HepG2 (cell line): ENCODE measurements at regions not wholly inside any gene's neighbourhood (a gene's known extent, or its start where the extent isn't known, plus 50 kb on each side); places are given as distances from the start of the nearest gene placed in this dataset.

Experiments used
- ATAC-seq: fragments of 200-7000 bp; cut with Tn5 transposase; 3 replicates; pipeline ENCODE4 v1.9.1; 2020; ENCODE audit warnings: mild to moderate bottlenecking, moderate library complexity
- BruUV-seq: library from RNA; stranded (reverse); fragments of 400-500 nt; replicated peaks from 2 replicates; lab custom pipeline; 2021; lab: Mats Ljungman, UMichigan
- CTCF ChIA-PET: fragments of 300-600 bp; formaldehyde crosslinking; extraction: SDS; loops from one replicate; lab custom pipeline; 2021; ENCODE audit warnings: low total read pairs, inconsistent platforms, low intra/inter-chr PET ratio; lab: Yijun Ruan, JAX
- POLR2A ChIA-PET: fragments of 350-600 bp; sonication (Branson Sonifier 250); formaldehyde crosslinking; loops from one replicate; lab custom pipeline; 2020; ENCODE audit warnings: antibody characterized with exemption, inconsistent platforms; lab: Yijun Ruan, JAX
- DNase-seq: peaks from one replicate; pipeline ENCODE4 v3.0.0-alpha.2; 2015; ENCODE audit warnings: low spot score
- FAIRE-seq: peaks from 3 replicates; lab custom pipeline; 2011; peaks lifted over from hg19 to GRCh38; lab: Jason Lieb, UNC
- H2AFZ ChIP-seq: one replicate; pipeline ENCODE4 v1.6.1; 2011; ENCODE audit warnings: low read length, inconsistent platforms
- H3K27ac ChIP-seq: fragments of 300-600 bp; 3 replicates; pipeline ENCODE4 v1.8.0; 2011; ENCODE audit warnings: mixed run types, mild to moderate bottlenecking, mixed read lengths, low read length, inconsistent platforms; ENCODE audit not compliant: insufficient read depth; ENCODE audit errors: extremely low read length
- H3K27me3 ChIP-seq, 2 experiments: fragments of 200-600 bp in 1 of 2; 2 replicates in 1 of 2; 3 replicates in 1 of 2; pipeline versions ENCODE4 v1.6.0 to v1.8.0; 2011; ENCODE audit warnings: low read length in 2 of 2, mild to moderate bottlenecking in 2 of 2, moderate library complexity in 2 of 2, inconsistent platforms in 1 of 2; ENCODE audit not compliant: insufficient read depth in 2 of 2, control insufficient read depth in 1 of 2
- H3K36me3 ChIP-seq, 2 experiments: fragments of 200-600 bp in 1 of 2; replicated peaks in 1 of 2; 2 replicates in 1 of 2; 3 replicates in 1 of 2; pipeline versions ENCODE4 v1.5.1 to v1.8.0; 2011; ENCODE audit warnings: low read length in 2 of 2, inconsistent platforms in 1 of 2; ENCODE audit not compliant: insufficient read depth in 2 of 2, control insufficient read depth in 1 of 2
- H3K4me1 ChIP-seq: 2 replicates; pipeline ENCODE4 v1.5.1; 2012; ENCODE audit warnings: low read length, inconsistent platforms; ENCODE audit not compliant: insufficient read depth
- H3K4me2 ChIP-seq: 2 replicates; pipeline ENCODE4 v1.6.0; 2011; ENCODE audit warnings: low read depth, low read length, inconsistent platforms
- H3K4me3 ChIP-seq, 3 experiments: fragments of 200-600 bp in 1 of 3; sonication (generic), shearing (Covaris generic) in 1 of 3; replicated peaks in 1 of 3; 2 replicates each; pipeline ENCODE4 v1.5.1; 2011 to 2016; ENCODE audit warnings: low read length in 3 of 3, inconsistent platforms in 2 of 3, low read depth in 2 of 3, mild to moderate bottlenecking in 2 of 3, control low read depth in 1 of 3, mixed read lengths in 1 of 3; ENCODE audit not compliant: insufficient read depth in 1 of 3
- H3K79me2 ChIP-seq: one replicate; pipeline ENCODE4 v1.6.1; 2011; ENCODE audit warnings: low read length, inconsistent platforms; ENCODE audit not compliant: insufficient read depth
- H3K9ac ChIP-seq: 2 replicates; pipeline ENCODE4 v1.6.0; 2011; ENCODE audit warnings: mild to moderate bottlenecking, low read depth, low read length, inconsistent platforms; ENCODE audit not compliant: insufficient read depth
- H3K9me3 ChIP-seq: 2 replicates; pipeline ENCODE4 v1.5.1; 2012; ENCODE audit warnings: mild to moderate bottlenecking, low read length
- H4K20me1 ChIP-seq: 2 replicates; pipeline ENCODE4 v1.6.0; 2011; ENCODE audit warnings: inconsistent platforms, mild to moderate bottlenecking, low read length, moderate library complexity; ENCODE audit not compliant: insufficient read depth
- ARHGAP35 ChIP-seq: sonication (generic); formaldehyde crosslinking; IDR thresholded peaks from 2 replicates; pipeline ENCODE4 v1.9.0; 2022; ENCODE audit warnings: mild to moderate bottlenecking, inconsistent platforms, moderate library complexity, missing genetic modification reagents, borderline replicate concordance
- ERF ChIP-seq: IDR thresholded peaks from 2 replicates; pipeline ENCODE4 v1.6.1; 2018; ENCODE audit warnings: missing biosample characterization, missing genetic modification reagents
- GFI1 ChIP-seq: sonication (generic); formaldehyde crosslinking; IDR thresholded peaks from 2 replicates; pipeline ENCODE4 v1.5.0; 2020; ENCODE audit warnings: missing genetic modification reagents, mild to moderate bottlenecking, borderline replicate concordance
- GLI4 ChIP-seq: sonication (generic); formaldehyde crosslinking; IDR thresholded peaks from 2 replicates; pipeline ENCODE4 v1.5.1; 2020; ENCODE audit warnings: missing genetic modification reagents, mild to moderate bottlenecking, moderate library complexity, borderline replicate concordance
- JDP2 ChIP-seq: sonication (generic); formaldehyde crosslinking; IDR thresholded peaks from 2 replicates; pipeline ENCODE4 v1.8.1; 2022; ENCODE audit warnings: missing genetic modification reagents, borderline replicate concordance
- MED1 ChIP-seq: sonication (generic); formaldehyde crosslinking; IDR thresholded peaks from 2 replicates; pipeline ENCODE4 v1.4.0; 2020; ENCODE audit warnings: missing genetic modification reagents
- MIXL1 ChIP-seq: IDR thresholded peaks from 2 replicates; pipeline ENCODE4 v1.6.1; 2016
- PRDM10 ChIP-seq: sonication (generic); formaldehyde crosslinking; IDR thresholded peaks from 2 replicates; pipeline ENCODE4 v1.4.0; 2020; ENCODE audit warnings: low read depth, missing genetic modification reagents
- SATB2 ChIP-seq: sonication (generic); formaldehyde crosslinking; IDR thresholded peaks from 2 replicates; pipeline ENCODE4 v1.5.0; 2020; ENCODE audit warnings: missing genetic modification reagents
- SRY ChIP-seq: sonication (generic); formaldehyde crosslinking; IDR thresholded peaks from 2 replicates; pipeline ENCODE4 v1.8.0; 2022; ENCODE audit warnings: mild to moderate bottlenecking, missing genetic modification reagents
- YEATS4 ChIP-seq: sonication (generic); formaldehyde crosslinking; IDR thresholded peaks from 2 replicates; pipeline ENCODE4 v1.4.0; 2020; ENCODE audit warnings: missing genetic modification reagents, borderline replicate concordance
- ZBTB7A ChIP-seq: sonication (generic); formaldehyde crosslinking; IDR thresholded peaks from 2 replicates; pipeline ENCODE4 v1.8.0; 2022; ENCODE audit warnings: mild to moderate bottlenecking, missing genetic modification reagents
- ZNF569 ChIP-seq: sonication (generic); formaldehyde crosslinking; IDR thresholded peaks from 2 replicates; pipeline ENCODE4 v1.5.0; 2020; ENCODE audit warnings: mild to moderate bottlenecking, missing genetic modification reagents, moderate library complexity, borderline replicate concordance
- ZNF570 ChIP-seq: sonication (generic); formaldehyde crosslinking; IDR thresholded peaks from 2 replicates; pipeline ENCODE4 v1.4.0; 2020; ENCODE audit warnings: mild to moderate bottlenecking, missing genetic modification reagents, borderline replicate concordance
- ZNF639 ChIP-seq: conservative IDR thresholded peaks from 2 replicates; pipeline ENCODE4 v1.6.1; 2018; ENCODE audit warnings: missing genetic modification reagents
- WGBS: methylation state at CpG from one replicate; pipeline ENCODE4 v1.1.6; 2017; ENCODE audit warnings: low lambda C conversion rate; 5-methylcytosine and 5-hydroxymethylcytosine counted together
- in situ Hi-C: cut with HindIII; loops from 2 replicates; pipeline ENCODE4 v1.10.0; 2017; ENCODE audit warnings: low pct_unique_long_range_greater_than_20kb; ENCODE audit not compliant: extremely low pct_ligation_motif_present
- intact Hi-C: fragments of 100-400 bp; cut with micrococcal nuclease; formaldehyde crosslinking; loops from one replicate; pipeline ENCODE4 v1.10.0; 2022; ENCODE audit not compliant: unreplicated experiment
- TF ChIP-seq, protein P1 (sequence below): sonication (generic); formaldehyde crosslinking; IDR thresholded peaks from 2 replicates; pipeline ENCODE4 v1.4.0; 2020; ENCODE audit warnings: mild to moderate bottlenecking, missing genetic modification reagents
- TF ChIP-seq, protein P2 (sequence below): sonication (generic); formaldehyde crosslinking; IDR thresholded peaks from 2 replicates; pipeline ENCODE4 v1.5.0; 2020; ENCODE audit warnings: mild to moderate bottlenecking, missing genetic modification reagents, borderline replicate concordance

DNA sequence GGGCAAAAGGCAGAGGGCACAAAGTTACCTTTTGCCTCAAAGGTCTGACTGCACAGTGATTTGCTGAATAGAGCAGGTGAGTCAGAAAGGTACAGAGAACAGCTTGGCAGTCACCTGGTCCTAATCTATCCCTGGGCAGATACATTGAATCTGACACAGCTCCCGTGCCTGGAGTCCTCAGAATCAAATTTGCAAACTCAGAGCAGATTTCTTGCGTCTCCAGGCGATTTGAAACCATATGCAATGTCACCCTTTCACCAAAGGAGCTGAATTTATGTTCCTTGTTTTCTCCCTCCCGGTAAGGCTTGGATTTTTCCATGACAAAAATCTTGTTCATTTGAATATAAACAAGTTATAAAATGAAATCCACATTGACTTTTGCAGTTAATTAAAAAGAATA, 81.6 kb upstream of the SNAP25 start (continued):
- no peak for TF ChIP-seq SRY
- TF ChIP-seq, protein P1, sequence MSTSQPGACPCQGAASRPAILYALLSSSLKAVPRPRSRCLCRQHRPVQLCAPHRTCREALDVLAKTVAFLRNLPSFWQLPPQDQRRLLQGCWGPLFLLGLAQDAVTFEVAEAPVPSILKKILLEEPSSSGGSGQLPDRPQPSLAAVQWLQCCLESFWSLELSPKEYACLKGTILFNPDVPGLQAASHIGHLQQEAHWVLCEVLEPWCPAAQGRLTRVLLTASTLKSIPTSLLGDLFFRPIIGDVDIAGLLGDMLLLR (CRISPR knock-in tag): no peak
- no peak for TF ChIP-seq ZNF639 (CRISPR knock-in tag)
- TF ChIP-seq MIXL1 (CRISPR knock-in tag): no peak
- TF ChIP-seq JDP2 (CRISPR knock-in tag): no peak
- no peak for TF ChIP-seq SATB2 (CRISPR knock-in tag)
- no peak for TF ChIP-seq ZNF569 (CRISPR knock-in tag)
- no peak for TF ChIP-seq ZNF570 (CRISPR knock-in tag)
- TF ChIP-seq, all 625 proteins: peak for 0

DNA sequence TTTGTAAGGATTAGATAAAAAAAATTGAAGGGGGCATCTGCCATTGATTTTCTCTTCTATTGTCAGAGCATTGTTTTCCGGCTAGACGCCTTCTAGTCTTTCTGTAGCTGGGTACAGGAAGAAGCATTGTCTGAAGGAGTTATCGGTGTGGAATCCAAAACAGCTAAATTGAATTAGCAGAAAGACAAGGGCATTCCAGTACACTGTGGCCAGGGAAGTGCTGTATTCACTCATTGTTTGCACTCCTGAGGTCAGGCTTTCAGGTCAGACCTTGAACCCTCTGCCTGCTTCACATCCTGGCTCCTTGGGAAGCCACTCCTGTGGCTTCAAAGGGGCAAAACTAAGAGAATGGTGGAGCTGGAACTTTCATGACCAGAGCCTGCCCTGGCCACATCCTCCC, 81.1 kb upstream of the SNAP25 start:
- peak; percentile 75 for DNase-seq
- Histone ChIP-seq H3K4me3 (no peak overlapping the region), H3K27me3 (no peaks in the 10 kb centered on the region), H3K79me2 (no peaks in the 10 kb centered on the region), H3K9ac (no peak overlapping the region), H4K20me1 (no peaks in the 10 kb centered on the region), H3K36me3 (no peaks in the 10 kb centered on the region), H2AFZ (no peak overlapping the region), H3K4me2 (peak overlapping the region; percentile 19; the same call in 1 of the 2 replicates), H3K27ac (no peak overlapping the region), H3K4me1 (peaks cover 17% of the 10 kb centered on the region), H3K9me3 (no peaks in the 10 kb centered on the region)
- no TSS peak for BruUV-seq
- WGBS: 31% methylated on average over 3 of the region's 3 CpGs
- ATAC-seq: peak; percentile 99
- ChIA-PET POLR2A (no interaction called here), CTCF (no interaction called here)
- in situ Hi-C loops (no loop called here), intact Hi-C loops (no loop called here)
- peak; percentile 44 for FAIRE-seq
- TF ChIP-seq GLI4 (CRISPR knock-in tag): no peak
- TF ChIP-seq GFI1 (CRISPR knock-in tag): no peak; the same call in 1 of the 2 replicates
- TF ChIP-seq MED1 (CRISPR knock-in tag): peak; percentile 43; the same call in 1 of the 2 replicates
- 0 out of 2 replicates have a peak, but pooled peaks have one; percentile 47 for TF ChIP-seq PRDM10 (CRISPR knock-in tag)
- TF ChIP-seq, protein P2, sequence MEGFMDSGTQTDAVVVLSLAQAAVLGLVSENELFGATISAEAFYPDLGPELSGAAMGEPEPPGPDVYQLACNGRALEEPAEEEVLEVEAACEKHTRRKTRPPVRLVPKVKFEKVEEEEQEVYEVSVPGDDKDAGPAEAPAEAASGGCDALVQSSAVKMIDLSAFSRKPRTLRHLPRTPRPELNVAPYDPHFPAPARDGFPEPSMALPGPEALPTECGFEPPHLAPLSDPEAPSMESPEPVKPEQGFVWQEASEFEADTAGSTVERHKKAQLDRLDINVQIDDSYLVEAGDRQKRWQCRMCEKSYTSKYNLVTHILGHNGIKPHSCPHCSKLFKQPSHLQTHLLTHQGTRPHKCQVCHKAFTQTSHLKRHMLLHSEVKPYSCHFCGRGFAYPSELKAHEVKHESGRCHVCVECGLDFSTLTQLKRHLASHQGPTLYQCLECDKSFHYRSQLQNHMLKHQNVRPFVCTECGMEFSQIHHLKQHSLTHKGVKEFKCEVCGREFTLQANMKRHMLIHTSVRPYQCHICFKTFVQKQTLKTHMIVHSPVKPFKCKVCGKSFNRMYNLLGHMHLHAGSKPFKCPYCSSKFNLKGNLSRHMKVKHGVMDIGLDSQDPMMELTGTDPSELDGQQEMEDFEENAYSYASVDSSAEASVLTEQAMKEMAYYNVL (CRISPR knock-in tag): peak; percentile 35; the same call in 1 of the 2 replicates
- 0 out of 2 replicates have a peak, but pooled peaks have one; percentile 46 for TF ChIP-seq ZBTB7A (CRISPR knock-in tag)
- no peak for TF ChIP-seq ARHGAP35 (CRISPR knock-in tag)
- TF ChIP-seq ERF (CRISPR knock-in tag): 0 out of 2 replicates have a peak, but pooled peaks have one; percentile 17
- TF ChIP-seq YEATS4 (CRISPR knock-in tag): no peak
